CD4-positive, alpha-beta T cell treated with Interleukin-2 at 100 ng/mL for 4 hours (primary cell): ENCODE measurements at regions not wholly inside any gene's neighbourhood (a gene's known extent, or its start where the extent isn't known, plus 50 kb on each side); places are given as distances from the start of the nearest gene placed in this dataset.

Experiments
- DNase-seq: peaks from one replicate; pipeline ENCODE4 v3.0.0-alpha.2; 2020; ENCODE audit warnings: low spot score

DNA sequence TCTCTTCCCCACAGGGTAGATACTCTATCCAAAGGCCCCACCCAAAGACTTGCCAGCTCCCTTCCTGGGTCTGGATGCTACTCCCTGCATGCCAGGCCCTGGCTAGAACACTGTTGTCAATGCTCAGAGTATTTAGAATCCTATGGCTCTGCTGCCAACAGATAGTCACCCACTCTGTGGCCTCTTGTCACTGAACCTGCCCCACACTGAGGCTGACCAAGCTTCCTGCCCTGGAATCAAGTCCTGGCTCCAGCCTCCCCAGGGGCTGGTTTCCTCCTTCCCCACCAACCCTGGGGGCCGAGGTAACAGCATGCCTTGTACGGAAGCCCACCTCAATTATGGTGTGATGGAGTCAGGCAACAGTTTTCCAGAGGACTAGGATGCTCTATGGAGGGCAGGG, 63.3 kb downstream of the EFNB1 start:
- no peak for DNase-seq
